H1 (cell line): ENCODE measurements at regions not wholly inside any gene's neighbourhood (a gene's known extent, or its start where the extent isn't known, plus 50 kb on each side); places are given as distances from the start of the nearest gene placed in this dataset.

Experiments used
- CTCF ChIA-PET: fragments of 300-600 bp; sonication (Branson Sonifier 250); formaldehyde crosslinking; loops from one replicate; lab custom pipeline; 2021; ENCODE audit not compliant: partially characterized antibody; lab: Charles Lee
- POLR2A ChIA-PET: fragments of 300-600 bp; sonication (Branson Sonifier 250); formaldehyde crosslinking; loops from one replicate; lab custom pipeline; 2021; ENCODE audit warnings: inconsistent platforms; ENCODE audit not compliant: partially characterized antibody; lab: Charles Lee
- DNase-seq, 2 experiments: peaks; one replicate each; pipeline versions ENCODE4 v3.0.0 to v3.0.0-alpha.2; 2010 to 2022; ENCODE audit warnings: low spot score in 2 of 2, low read depth in 1 of 2, mixed read lengths in 1 of 2
- FAIRE-seq: peaks from 2 replicates; lab custom pipeline; 2011; peaks lifted over from hg19 to GRCh38; lab: Jason Lieb, UNC
- H2AFZ ChIP-seq: 2 replicates; pipeline ENCODE4 v1.8.1; 2012; ENCODE audit warnings: low read length, inconsistent platforms
- H2AK5ac ChIP-seq: 2 replicates; pipeline ENCODE4 v1.6.1; 2013; ENCODE audit warnings: low read depth, low read length
- H2BK120ac ChIP-seq: replicated peaks from 2 replicates; pipeline ENCODE3; 2013; ENCODE audit warnings: low read depth, low read length, inconsistent platforms
- H2BK12ac ChIP-seq: 2 replicates; pipeline ENCODE4 v1.6.1; 2013; ENCODE audit warnings: low read depth, low read length
- H2BK15ac ChIP-seq: 2 replicates; pipeline ENCODE4 v1.6.1; 2013; ENCODE audit warnings: low read length
- H2BK20ac ChIP-seq: 2 replicates; pipeline ENCODE4 v1.6.1; 2013; ENCODE audit warnings: low read length
- H2BK5ac ChIP-seq: 2 replicates; pipeline ENCODE4 v1.6.1; 2013; ENCODE audit warnings: low read depth, low read length
- H3K14ac ChIP-seq: 2 replicates; pipeline ENCODE4 v1.6.1; 2013; ENCODE audit warnings: inconsistent platforms; ENCODE audit not compliant: insufficient read length
- H3K18ac ChIP-seq: 2 replicates; pipeline ENCODE4 v1.6.1; 2013; ENCODE audit warnings: low read length; ENCODE audit errors: extremely low read depth
- H3K23ac ChIP-seq: 2 replicates; pipeline ENCODE4 v1.6.1; 2013; ENCODE audit warnings: inconsistent platforms; ENCODE audit not compliant: insufficient read length
- H3K23me2 ChIP-seq: 2 replicates; pipeline ENCODE4 v1.6.1; 2013; ENCODE audit warnings: low read depth, low read length
- H3K27ac ChIP-seq: 2 replicates; pipeline ENCODE4 v1.6.1; 2011; ENCODE audit warnings: low read depth, low read length, inconsistent platforms
- H3K27me3 ChIP-seq, 4 experiments: replicated peaks in 1 of 4; 1 replicate in 1 of 4; 2 replicates in 3 of 4; pipeline versions ENCODE4 v1.6.1 to v1.8.1; 2011 to 2013; ENCODE audit warnings: low read length in 3 of 4, mild to moderate bottlenecking in 3 of 4, inconsistent platforms in 2 of 4, mixed read lengths in 2 of 4, moderate library complexity in 1 of 4; ENCODE audit not compliant: control insufficient read depth in 3 of 4, insufficient read depth in 3 of 4; ENCODE audit errors: extremely low read depth in 1 of 4
- H3K36me3 ChIP-seq, 4 experiments: 2 replicates each; pipeline versions ENCODE4 v1.6.1 to v1.8.1; 2011 to 2013; ENCODE audit warnings: mild to moderate bottlenecking in 4 of 4, low read length in 3 of 4, moderate library complexity in 2 of 4, control low read depth in 1 of 4, inconsistent platforms in 1 of 4; ENCODE audit not compliant: insufficient read depth in 4 of 4, control insufficient read depth in 2 of 4
- H3K4ac ChIP-seq: replicated peaks from 2 replicates; pipeline ENCODE3; 2013; ENCODE audit warnings: low read length, low read depth, mixed read lengths, inconsistent platforms; ENCODE audit not compliant: insufficient read length
- H3K4me1 ChIP-seq, 4 experiments: replicated peaks in 1 of 4; 1 replicate in 1 of 4; 2 replicates in 3 of 4; pipeline versions ENCODE4 v1.6.1 to v1.8.1; 2011 to 2013; ENCODE audit warnings: low read length in 3 of 4, inconsistent platforms in 2 of 4, mixed read lengths in 1 of 4; ENCODE audit not compliant: insufficient read depth in 4 of 4, control insufficient read depth in 3 of 4
- H3K4me2 ChIP-seq, 2 experiments: 2 replicates each; pipeline versions ENCODE4 v1.6.1 to v1.8.1; 2011 to 2013; ENCODE audit warnings: low read depth in 2 of 2, low read length in 2 of 2, control low read depth in 1 of 2, inconsistent platforms in 1 of 2, mild to moderate bottlenecking in 1 of 2; ENCODE audit not compliant: insufficient read depth in 1 of 2
- H3K4me3 ChIP-seq, 4 experiments: fragments of 200-600, 300-600 bp in 1 of 4; sonication (generic), shearing (Covaris generic), sonication (Bioruptor Twin) in 1 of 4; 2 replicates each; pipeline versions ENCODE4 v1.5.1 to v1.8.1; 2011 to 2016; ENCODE audit warnings: low read length in 4 of 4, low read depth in 3 of 4, control low read depth in 2 of 4, inconsistent platforms in 2 of 4, mild to moderate bottlenecking in 2 of 4, mixed read lengths in 1 of 4, moderate library complexity in 1 of 4; ENCODE audit not compliant: insufficient read depth in 2 of 4; ENCODE audit errors: extremely low read depth in 1 of 4
- H3K56ac ChIP-seq: replicated peaks from 2 replicates; pipeline ENCODE3; 2013; ENCODE audit warnings: low read depth, mild to moderate bottlenecking, mixed read lengths, low read length, inconsistent platforms; ENCODE audit not compliant: insufficient read length
- H3K79me1 ChIP-seq: 2 replicates; pipeline ENCODE4 v1.6.1; 2013; ENCODE audit warnings: low read depth, low read length, control low read depth
- H3K79me2 ChIP-seq, 2 experiments: 2 replicates each; pipeline versions ENCODE4 v1.6.1 to v1.8.1; 2012 to 2013; ENCODE audit warnings: low read length in 2 of 2, mild to moderate bottlenecking in 2 of 2, inconsistent platforms in 1 of 2; ENCODE audit not compliant: insufficient read depth in 2 of 2, control insufficient read depth in 1 of 2
- H3K9ac ChIP-seq, 4 experiments: replicated peaks in 1 of 4; 1 replicate in 1 of 4; 2 replicates in 3 of 4; pipeline versions ENCODE4 v1.6.1 to v1.8.1; 2011 to 2013; ENCODE audit warnings: low read depth in 3 of 4, low read length in 3 of 4, control low read depth in 2 of 4, mild to moderate bottlenecking in 2 of 4, moderate library complexity in 2 of 4, inconsistent platforms in 1 of 4; ENCODE audit errors: extremely low read depth in 1 of 4
- H3K9me3 ChIP-seq, 2 experiments: 2 replicates each; pipeline versions ENCODE4 v1.6.1 to v1.8.1; 2012 to 2013; ENCODE audit warnings: mild to moderate bottlenecking in 2 of 2, moderate library complexity in 2 of 2, control low read depth in 1 of 2, inconsistent platforms in 1 of 2, low read depth in 1 of 2, low read length in 1 of 2, mixed read lengths in 1 of 2; ENCODE audit not compliant: insufficient read depth in 2 of 2
- H4K20me1 ChIP-seq, 2 experiments: replicated peaks in 1 of 2; 2 replicates each; pipeline versions ENCODE3 to v1.8.1; 2011 to 2013; ENCODE audit warnings: inconsistent platforms in 2 of 2, low read length in 2 of 2, mild to moderate bottlenecking in 1 of 2; ENCODE audit not compliant: insufficient read depth in 2 of 2, control insufficient read depth in 1 of 2
- H4K5ac ChIP-seq: 2 replicates; pipeline ENCODE4 v1.6.1; 2013; ENCODE audit warnings: low read length, low read depth, mixed read lengths, inconsistent platforms; ENCODE audit not compliant: insufficient read length
- H4K8ac ChIP-seq: 2 replicates; pipeline ENCODE4 v1.8.0; 2013; ENCODE audit warnings: mild to moderate bottlenecking, moderate library complexity, low read length, inconsistent platforms; ENCODE audit not compliant: insufficient read depth; ENCODE audit errors: extremely low read depth
- H4K91ac ChIP-seq: replicated peaks from 2 replicates; pipeline ENCODE3; 2013; ENCODE audit warnings: low read length, mixed read lengths, inconsistent platforms; ENCODE audit not compliant: insufficient read length
- CHD2 ChIP-seq: IDR thresholded peaks from 2 replicates; pipeline ENCODE4 v1.6.1; 2012; ENCODE audit warnings: low read length, improper control_type of control experiment
- SIRT6 ChIP-seq: IDR thresholded peaks from one replicate; pipeline ENCODE4 v1.7.1; 2012; ENCODE audit warnings: low read length, inconsistent platforms
- WGBS, 2 experiments: shearing (Covaris generic) in 1 of 2; methylation state at CpG; one replicate each; pipeline versions ENCODE4 v1.1.6 to v1.1.7; 2013 to 2015; ENCODE audit warnings: low lambda C conversion rate in 2 of 2, mixed read lengths in 2 of 2, inconsistent platforms in 1 of 2, low coverage in 1 of 2, missing lambda C conversion rate in 1 of 2; ENCODE audit not compliant: insufficient replicate concordance in 2 of 2, insufficient coverage in 1 of 2, insufficient read length in 1 of 2; ENCODE audit errors: extremely low coverage in 1 of 2, missing lambda C conversion rate in 1 of 2; 5-methylcytosine and 5-hydroxymethylcytosine counted together

- POLR2A ChIA-PET = no interaction called here
- no peak overlapping the region for H2BK15ac ChIP-seq
- TF ChIP-seq SIRT6 (no peak), CHD2 (no peak)
Observed at GRCh38 chr6:140774080-140774505, 1358.6 kb upstream of the GJE1 start.

More at GRCh38 chr6:140774080-140774505, 1358.6 kb upstream of the GJE1 start:
- FAIRE-seq (no peak), DNase-seq (no peak)
- Histone ChIP-seq H3K27me3 (no peaks in the 10 kb centered on the region), H4K5ac (no peak overlapping the region), H3K4me3 (no peak overlapping the region), H3K14ac (no peak overlapping the region), H3K56ac (no peak overlapping the region), H4K8ac (no peak overlapping the region), H4K20me1 (no peaks in the 10 kb centered on the region), H3K23ac (no peak overlapping the region), H2BK5ac (no peak overlapping the region), H2BK120ac (no peak overlapping the region), H2AFZ (0 out of 2 replicates have a peak overlapping the region, but pooled peaks have one; percentile 41), H3K18ac (no peak overlapping the region), H2BK12ac (no peak overlapping the region), H3K79me2 (no peaks in the 10 kb centered on the region), H3K36me3 (no peaks in the 10 kb centered on the region; a peak in 1 of 8 replicates), H3K4ac (no peak overlapping the region), H3K27ac (no peak overlapping the region), H3K9ac (no peak overlapping the region), H2AK5ac (no peak overlapping the region), H2BK20ac (no peak overlapping the region), H4K91ac (no peak overlapping the region), H3K4me2 (no peak overlapping the region), H3K4me1 (no peaks in the 10 kb centered on the region), H3K79me1 (no peaks in the 10 kb centered on the region), H3K23me2 (no peaks in the 10 kb centered on the region; the same call in 1 of the 2 replicates), H3K9me3 (no peaks in the 10 kb centered on the region; a peak in 1 of 4 replicates)
- CTCF ChIA-PET = no interaction called here
- WGBS, 2 experiments = 96% methylated on average over 3 of the region's 3 CpGs; no CpG with 5 or more reads in 1 of the 2 experiments
